ENCODE measurements at regions not wholly inside any gene's neighbourhood (a gene's known extent, or its start where the extent isn't known, plus 50 kb on each side); places are given as distances from the start of the nearest gene placed in this dataset.
A peak's percentile ranks its signal among the peaks of the same experiment; 100 is the strongest.

DNA sequence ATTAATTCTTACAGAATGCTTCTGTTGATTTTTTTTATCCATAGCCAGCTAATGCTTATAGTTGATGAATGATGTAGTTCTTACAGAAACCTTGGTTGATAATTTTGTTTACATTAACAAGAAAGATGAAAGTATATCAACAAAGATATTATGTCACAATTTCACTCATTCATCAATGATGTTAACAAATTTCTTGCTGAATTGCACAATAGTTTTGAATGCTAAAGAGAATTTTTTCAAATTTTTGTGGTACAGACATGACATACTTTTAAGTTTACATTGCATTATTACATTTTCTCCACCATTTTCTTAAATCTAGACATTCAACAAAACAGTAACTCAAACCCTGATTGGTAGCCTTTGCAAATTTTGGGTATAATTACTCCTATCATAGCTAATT lies 236.3 kb downstream of the FOXD2 start:
- intact Hi-C loops (cut with DNase I; ENCODE audit: low total_unique reads), result no loop called here

DNA sequence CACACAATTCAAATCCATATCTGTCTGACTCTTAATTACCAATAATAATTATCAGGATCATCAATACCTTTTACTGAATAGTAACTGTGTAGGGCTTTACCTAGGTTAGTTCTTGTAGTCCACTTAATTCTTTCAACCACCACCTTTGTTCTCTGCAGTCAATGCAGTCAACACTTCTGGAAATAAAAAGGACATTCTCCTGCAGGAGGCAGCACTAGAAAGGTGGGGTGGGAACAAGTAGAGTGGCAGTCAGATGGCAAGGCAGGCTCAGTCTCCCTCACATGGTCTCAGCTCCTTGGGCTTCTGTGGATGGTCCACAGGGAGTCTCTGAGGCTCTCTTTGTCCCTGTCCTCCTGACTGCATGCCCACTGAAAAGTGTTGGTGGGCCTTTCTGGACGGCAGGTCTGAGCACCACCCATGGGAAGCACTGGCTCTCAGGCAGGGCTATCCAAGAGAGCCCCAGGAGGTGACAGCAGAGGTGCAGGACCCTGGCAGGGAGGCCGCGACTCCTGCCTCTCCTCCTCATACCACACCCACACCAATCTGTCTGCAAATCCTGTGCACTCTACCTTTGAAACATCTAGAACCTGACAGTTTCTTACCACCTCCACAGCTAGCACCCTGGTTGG lies 237.3 kb downstream of the FOXD2 start:
- TF ChIP-seq, protein P1, sequence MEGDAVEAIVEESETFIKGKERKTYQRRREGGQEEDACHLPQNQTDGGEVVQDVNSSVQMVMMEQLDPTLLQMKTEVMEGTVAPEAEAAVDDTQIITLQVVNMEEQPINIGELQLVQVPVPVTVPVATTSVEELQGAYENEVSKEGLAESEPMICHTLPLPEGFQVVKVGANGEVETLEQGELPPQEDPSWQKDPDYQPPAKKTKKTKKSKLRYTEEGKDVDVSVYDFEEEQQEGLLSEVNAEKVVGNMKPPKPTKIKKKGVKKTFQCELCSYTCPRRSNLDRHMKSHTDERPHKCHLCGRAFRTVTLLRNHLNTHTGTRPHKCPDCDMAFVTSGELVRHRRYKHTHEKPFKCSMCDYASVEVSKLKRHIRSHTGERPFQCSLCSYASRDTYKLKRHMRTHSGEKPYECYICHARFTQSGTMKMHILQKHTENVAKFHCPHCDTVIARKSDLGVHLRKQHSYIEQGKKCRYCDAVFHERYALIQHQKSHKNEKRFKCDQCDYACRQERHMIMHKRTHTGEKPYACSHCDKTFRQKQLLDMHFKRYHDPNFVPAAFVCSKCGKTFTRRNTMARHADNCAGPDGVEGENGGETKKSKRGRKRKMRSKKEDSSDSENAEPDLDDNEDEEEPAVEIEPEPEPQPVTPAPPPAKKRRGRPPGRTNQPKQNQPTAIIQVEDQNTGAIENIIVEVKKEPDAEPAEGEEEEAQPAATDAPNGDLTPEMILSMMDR (IDR thresholded peaks at IDR 0.05), result no peak
- no peak for TF ChIP-seq POLR2A (IDR thresholded peaks at IDR 0.05)
- 88 to 90% methylated on average over 3 of the region's 3 CpGs for WGBS, 2 donors
- no peak overlapping the region for H3K4me3 ChIP-seq (ENCODE audit: low read depth, poor library complexity, severe bottlenecking)
- intact Hi-C loops (cut with DNase I; ENCODE audit: low total_unique reads), result no loop called here
- DNase-seq (ENCODE audit: low spot score in 2 of 2), result peak in 1 of 2 donors; percentile 65

More for the DNA sequence above, 236.3 kb downstream of the FOXD2 start:
- no peak for TF ChIP-seq POLR2A (IDR thresholded peaks at IDR 0.05)
- TF ChIP-seq, protein P1 (IDR thresholded peaks at IDR 0.05), result no peak
- H3K4me3 ChIP-seq (ENCODE audit: low read depth, poor library complexity, severe bottlenecking), result no peak overlapping the region
- DNase-seq (ENCODE audit: low spot score in 2 of 2), result no peak

DNA sequence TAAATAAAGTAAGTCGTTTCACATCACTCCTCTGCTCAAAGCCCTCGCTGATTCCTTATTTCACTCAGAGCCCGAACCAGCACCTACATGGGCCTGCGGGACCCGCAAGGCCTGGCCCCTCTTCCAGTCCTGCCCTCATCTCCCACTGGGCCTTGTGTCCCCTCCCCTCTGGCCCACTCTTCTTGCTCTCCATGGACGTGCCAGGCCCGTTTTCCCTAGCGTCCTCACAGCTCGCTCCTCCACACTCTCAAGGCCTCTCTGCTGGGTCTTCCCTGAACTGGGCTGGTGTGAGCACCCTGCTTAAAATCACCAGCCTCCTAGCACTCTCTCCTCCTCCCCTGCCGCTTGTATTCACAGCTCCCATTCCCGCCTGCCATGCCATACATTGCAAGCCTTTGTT lies 237.9 kb downstream of the FOXD2 start:
- no peak overlapping the region for H3K4me3 ChIP-seq (ENCODE audit: low read depth, poor library complexity, severe bottlenecking)
- peak in 1 of 2 donors; percentile 79 for DNase-seq (ENCODE audit: low spot score in 2 of 2)
- intact Hi-C loops (cut with DNase I; ENCODE audit: low total_unique reads), result no loop called here
- TF ChIP-seq POLR2A (IDR thresholded peaks at IDR 0.05), result no peak
- TF ChIP-seq, protein P1 (IDR thresholded peaks at IDR 0.05), result no peak
- 96% methylated on average over 11 of the region's 11 CpGs for WGBS, 2 donors

DNA sequence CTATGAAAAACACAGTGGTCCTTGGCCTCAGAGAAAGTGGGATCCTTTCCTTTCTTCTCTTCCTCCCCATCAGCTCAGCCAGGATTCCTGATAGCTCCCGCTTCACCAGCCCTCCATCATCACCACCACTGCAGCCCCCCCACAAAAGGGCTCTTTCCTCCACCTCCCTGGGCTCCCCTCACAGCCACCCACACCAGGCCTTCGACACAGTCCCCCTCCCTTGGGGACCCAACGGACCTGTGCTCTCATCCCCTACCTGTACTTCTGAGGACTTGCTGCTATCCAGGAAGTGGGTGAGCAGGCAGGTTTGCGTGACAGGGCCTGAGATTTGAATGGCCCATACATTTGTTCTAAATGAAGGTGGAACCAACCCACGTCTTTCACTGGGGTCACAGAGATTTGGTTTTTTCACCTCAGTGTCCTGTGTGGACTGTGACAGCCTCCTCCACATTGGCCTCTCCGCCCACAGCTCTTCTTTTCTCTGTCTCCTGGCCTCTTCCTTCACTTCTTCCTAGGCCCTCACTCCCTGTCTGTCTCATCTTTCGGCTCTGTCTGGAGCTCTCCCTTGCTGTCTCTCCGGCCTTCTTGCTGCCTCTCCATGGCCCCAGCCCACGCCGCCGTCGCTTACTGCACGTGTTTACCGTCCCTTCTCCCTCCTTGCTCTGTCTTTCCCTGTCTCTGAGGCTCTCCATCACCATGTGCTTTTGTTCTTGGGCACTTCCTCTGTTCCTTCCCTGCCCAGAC lies 238.6 kb downstream of the FOXD2 start:
- WGBS, 2 donors, result 86 to 88% methylated on average over 14 of the region's 14 CpGs
- intact Hi-C loops (cut with DNase I; ENCODE audit: low total_unique reads), result no loop called here
- no peak overlapping the region for H3K4me3 ChIP-seq (ENCODE audit: low read depth, poor library complexity, severe bottlenecking)
- peak in 1 of 2 donors; percentile 63 for DNase-seq (ENCODE audit: low spot score in 2 of 2)
- TF ChIP-seq, protein P1 (IDR thresholded peaks at IDR 0.05), result no peak
- TF ChIP-seq POLR2A (IDR thresholded peaks at IDR 0.05), result no peak

DNA sequence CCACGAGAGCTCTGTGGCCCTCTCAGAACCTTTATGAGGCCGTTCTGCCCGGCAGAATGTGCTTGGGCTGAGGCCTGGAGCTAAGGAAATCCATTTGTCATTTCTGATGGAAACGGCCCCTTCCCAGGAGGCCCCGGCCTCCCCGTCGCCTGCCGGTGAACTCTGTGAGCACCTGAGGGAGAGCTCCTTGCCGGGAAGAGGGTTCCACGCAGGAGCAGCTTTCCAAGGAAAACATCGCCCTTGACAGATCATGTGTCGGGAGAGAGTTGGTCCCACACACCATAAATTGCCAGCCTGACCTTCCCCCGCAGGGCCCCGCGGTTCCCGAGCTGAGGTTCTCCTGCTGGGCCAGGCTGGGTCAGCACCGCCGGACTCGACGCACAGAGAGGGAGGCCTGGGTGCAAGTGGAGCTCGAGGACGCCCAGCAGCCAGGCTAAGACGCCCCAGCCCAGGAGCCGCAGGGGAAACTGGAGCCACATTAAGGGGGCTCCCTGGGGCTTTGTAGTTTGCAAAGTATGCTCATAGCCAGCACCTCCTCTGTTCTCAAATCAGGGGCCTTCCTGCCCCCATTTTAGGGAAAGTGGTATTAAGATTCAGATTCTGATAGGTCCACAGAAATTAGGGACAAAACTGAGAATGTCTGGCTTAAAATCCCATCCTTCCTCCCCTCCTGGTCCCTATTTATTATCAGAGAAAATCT lies 239.5 kb downstream of the FOXD2 start:
- no peak for TF ChIP-seq POLR2A (IDR thresholded peaks at IDR 0.05)
- TF ChIP-seq, protein P1 (IDR thresholded peaks at IDR 0.05), result no peak
- H3K4me3 ChIP-seq (ENCODE audit: low read depth, poor library complexity, severe bottlenecking), result no peak overlapping the region
- peak in 1 of 2 donors; percentile 72 for DNase-seq (ENCODE audit: low spot score in 2 of 2)
- 83 to 85% methylated on average over 22 to 24 of the region's 24 CpGs for WGBS, 2 donors
- intact Hi-C loops (cut with DNase I; ENCODE audit: low total_unique reads), result no loop called here

All from lower leg skin (tissue), 4 donors.